Esophagus muscularis mucosa (tissue), 4 donors: ENCODE measurements at regions not wholly inside any gene's neighbourhood (a gene's known extent, or its start where the extent isn't known, plus 50 kb on each side); places are given as distances from the start of the nearest gene placed in this dataset.
A peak's percentile ranks its signal among the peaks of the same experiment; 100 is the strongest.

Experiments used
- DNase-seq: peaks from one replicate; pipeline ENCODE4 v3.0.0-alpha.2; 2017; ENCODE audit errors: extremely low spot score
- H3K27ac ChIP-seq, 4 donors: fragments of 200-600 bp; sonication (generic); replicated peaks in 1 of 4; 1 replicate in 3 of 4; 2 replicates in 1 of 4; pipeline ENCODE4 v1.5.1; 2016 to 2019; ENCODE audit warnings: mild to moderate bottlenecking in 1 of 4
- H3K27me3 ChIP-seq, 4 donors: fragments of 200-600 bp; sonication (generic); one replicate each; pipeline versions ENCODE4 v1.5.1 to v1.6.0; 2016 to 2019
- H3K36me3 ChIP-seq, 4 donors: fragments of 200-600 bp; sonication (generic); one replicate each; pipeline ENCODE4 v1.5.1; 2016 to 2019
- H3K4me1 ChIP-seq, 4 donors: fragments of 200-600 bp; sonication (generic); one replicate each; pipeline ENCODE4 v1.5.1; 2016 to 2019
- H3K4me3 ChIP-seq, 4 donors: fragments of 200-600 bp; sonication (generic); 1 replicate in 2 of 4; 2 replicates in 2 of 4; pipeline ENCODE4 v1.5.1; 2016 to 2019; ENCODE audit warnings: mild to moderate bottlenecking in 4 of 4, moderate library complexity in 1 of 4
- H3K9me3 ChIP-seq, 4 donors: fragments of 200-600 bp; sonication (generic); 1 replicate in 3 of 4; 2 replicates in 1 of 4; pipeline ENCODE4 v1.5.1; 2016 to 2019
- CTCF ChIP-seq, 3 experiments: fragments of 200-600 bp in 2 of 3; fragments of 450-650 bp in 1 of 3; sonication (generic) in 2 of 3; IDR thresholded peaks; one replicate each; pipeline ENCODE4 v1.5.1; 2017 to 2019; ENCODE audit warnings: antibody characterized with exemption in 3 of 3, mild to moderate bottlenecking in 2 of 3, moderate library complexity in 1 of 3
- EP300 ChIP-seq: sonication (generic); formaldehyde crosslinking; IDR thresholded peaks from one replicate; pipeline ENCODE4 v1.6.1; 2017; ENCODE audit warnings: antibody characterized with exemption
- POLR2A ChIP-seq: fragments of 450-650 bp; IDR thresholded peaks from one replicate; pipeline ENCODE4 v1.6.1; 2017; ENCODE audit warnings: antibody characterized with exemption, moderate library complexity, mild to moderate bottlenecking, low read depth
- POLR2AphosphoS5 ChIP-seq, 2 donors: sonication (generic); formaldehyde crosslinking; IDR thresholded peaks; one replicate each; pipeline ENCODE4 v1.6.1; 2017; ENCODE audit warnings: antibody characterized with exemption in 2 of 2
- WGBS: methylation state at CpG from one replicate; pipeline ENCODE4 v1.1.5; 2018; 5-methylcytosine and 5-hydroxymethylcytosine counted together
- intact Hi-C: fragments of 100-400 bp; cut with DNase I; formaldehyde crosslinking; loops from one replicate; pipeline ENCODE4 v1.15.1; 2023

- intact Hi-C loops = loop anchor here (10.0 kb wide), 2 partner anchors 215 to 285 kb away; partner anchors contain the start of gene GADD45G
- DNase-seq = no peak
- TF ChIP-seq POLR2A (no peak), EP300 (no peak), POLR2AphosphoS5 (IDR thresholded peaks at IDR 0.05) (no peak), CTCF (IDR thresholded peaks at IDR 0.05) (no peak)
- Histone ChIP-seq H3K27ac (no peak overlapping the region), H3K9me3 (no peaks in the 10 kb centered on the region), H3K27me3 (no peaks in the 10 kb centered on the region), H3K4me3 (no peak overlapping the region), H3K4me1 (peaks cover 42 to 53% (median 44%) of the 10 kb centered on the region in 4 donors), H3K36me3 (no peaks in the 10 kb centered on the region)
- 94% methylated on average over 5 of the region's 5 CpGs for WGBS
These were observed 285.1 kb downstream of the GADD45G start for GRCh38 chr9:89889865-89890264.

GRCh38 chr9:89890326-89890980 is 285.6 kb downstream of the GADD45G start:
- DNase-seq = peak; percentile 81
- WGBS = 75% methylated on average over 8 of the region's 14 CpGs
- peaks cover 39 to 51% (median 44%) of the 10 kb centered on the region in 4 donors for H3K4me1 ChIP-seq

GRCh38 chr9:89891221-89891590 is 286.4 kb downstream of the GADD45G start:
- no peak overlapping the region for H3K4me3 ChIP-seq
- intact Hi-C loops = no loop called here
- no peak for TF ChIP-seq POLR2A
- TF ChIP-seq EP300 = no peak
- no peak for TF ChIP-seq CTCF (IDR thresholded peaks at IDR 0.05)
- no peak for TF ChIP-seq POLR2AphosphoS5 (IDR thresholded peaks at IDR 0.05)
- no peaks in the 10 kb centered on the region for H3K9me3 ChIP-seq
- H3K36me3 ChIP-seq = no peaks in the 10 kb centered on the region
- WGBS = 74% methylated on average over 5 of the region's 5 CpGs
- H3K27ac ChIP-seq = peak overlapping the region; percentile 78 to 86 (median 83)
- peak; percentile 86 for DNase-seq
- H3K27me3 ChIP-seq = no peaks in the 10 kb centered on the region
- peaks cover 33 to 44% (median 38%) of the 10 kb centered on the region in 4 donors for H3K4me1 ChIP-seq

More at GRCh38 chr9:89890326-89890980, 285.6 kb downstream of the GADD45G start:
- no peaks in the 10 kb centered on the region for H3K36me3 ChIP-seq
- intact Hi-C loops = no loop called here
- H3K27me3 ChIP-seq = no peaks in the 10 kb centered on the region
- TF ChIP-seq POLR2A (no peak), CTCF (IDR thresholded peaks at IDR 0.05) (no peak), EP300 (no peak), POLR2AphosphoS5 (IDR thresholded peaks at IDR 0.05) (no peak)
- H3K4me3 ChIP-seq = no peak overlapping the region
- no peaks in the 10 kb centered on the region for H3K9me3 ChIP-seq
- peak overlapping the region; percentile 78 to 86 (median 83) for H3K27ac ChIP-seq

- Histone ChIP-seq H3K4me1 (peaks cover 30 to 38% (median 32%) of the 10 kb centered on the region in 4 donors), H3K27ac (peak overlapping the region; percentile 78 to 86 (median 83)), H3K27me3 (no peaks in the 10 kb centered on the region), H3K4me3 (no peak overlapping the region), H3K36me3 (no peaks in the 10 kb centered on the region), H3K9me3 (no peaks in the 10 kb centered on the region)
- intact Hi-C loops = no loop called here
- WGBS = 11% methylated on average over 3 of the region's 6 CpGs
- DNase-seq = peak; percentile 91
- TF ChIP-seq POLR2A (no peak), POLR2AphosphoS5 (IDR thresholded peaks at IDR 0.05) (peak; percentile 78 to 82), EP300 (no peak), CTCF (IDR thresholded peaks at IDR 0.05) (no peak)
These were observed 286.9 kb downstream of the GADD45G start for GRCh38 chr9:89891591-89892304.
